K562 (cell line): ENCODE measurements at regions not wholly inside any gene's neighbourhood (a gene's known extent, or its start where the extent isn't known, plus 50 kb on each side); places are given as distances from the start of the nearest gene placed in this dataset.

ENCODE experiments used
- ATAC-seq: fragments of 200-7000 bp; cut with Tn5 transposase; 3 replicates; pipeline ENCODE4 v1.9.1; 2020; ENCODE audit warnings: moderate library complexity
- BruUV-seq: library from RNA; stranded (reverse); fragments of 400-500 nt; replicated peaks from 2 replicates; lab custom pipeline; 2021; lab: Mats Ljungman, UMichigan
- CTCF ChIA-PET: fragments of 300-600 bp; formaldehyde crosslinking; extraction: SDS; loops from one replicate; lab custom pipeline; 2021; ENCODE audit warnings: low intra/inter-chr PET ratio; lab: Yijun Ruan, JAX
- POLR2A ChIA-PET: fragments of 300-600, 350-650 bp; sonication (Branson Sonifier 250); formaldehyde crosslinking; extraction: SDS; loops from one replicate; lab custom pipeline; 2021; ENCODE audit warnings: antibody characterized with exemption, inconsistent platforms; lab: Yijun Ruan, JAX
- DNase-seq, 4 experiments: peaks; one replicate each; pipeline versions ENCODE4 v3.0.0 to v3.0.0-alpha.2; 2011 to 2018; ENCODE audit warnings: low spot score in 3 of 4, mixed read lengths in 3 of 4; ENCODE audit errors: extremely low read depth in 1 of 4
- FAIRE-seq: peaks from 2 replicates; lab custom pipeline; 2011; peaks lifted over from hg19 to GRCh38; lab: Jason Lieb, UNC
- H2AFZ ChIP-seq: 2 replicates; pipeline ENCODE4 v1.6.0; 2011; ENCODE audit warnings: low read depth, low read length, control low read depth, inconsistent platforms
- H3K27ac ChIP-seq: fragments of 200-600 bp; 3 replicates; pipeline ENCODE4 v1.8.0; 2011; ENCODE audit warnings: low read depth, mild to moderate bottlenecking, control low read depth, inconsistent platforms, low read length, moderate library complexity, mixed read lengths; ENCODE audit errors: extremely low read depth
- H3K27me3 ChIP-seq, 2 experiments: fragments of 300-600 bp in 1 of 2; 2 replicates in 1 of 2; 3 replicates in 1 of 2; pipeline versions ENCODE4 v1.6.0 to v1.8.0; 2011; ENCODE audit warnings: inconsistent platforms in 2 of 2, low read length in 2 of 2, mild to moderate bottlenecking in 1 of 2, mixed read lengths in 1 of 2, moderate library complexity in 1 of 2; ENCODE audit not compliant: control insufficient read depth in 2 of 2, insufficient read depth in 2 of 2
- H3K36me3 ChIP-seq: fragments of 300-600 bp; 3 replicates; pipeline ENCODE4 v1.8.0; 2011; ENCODE audit warnings: mild to moderate bottlenecking, low read length, inconsistent platforms; ENCODE audit not compliant: control insufficient read depth, insufficient read depth
- H3K4me1 ChIP-seq, 2 experiments: fragments of 200-600 bp in 1 of 2; replicated peaks in 1 of 2; 2 replicates in 1 of 2; 3 replicates in 1 of 2; pipeline versions ENCODE4 v1.5.1 to v1.8.0; 2011; ENCODE audit warnings: inconsistent platforms in 2 of 2, low read length in 2 of 2, mild to moderate bottlenecking in 1 of 2, mixed read lengths in 1 of 2, moderate library complexity in 1 of 2; ENCODE audit not compliant: control insufficient read depth in 2 of 2, insufficient read depth in 2 of 2
- H3K4me2 ChIP-seq: 2 replicates; pipeline ENCODE4 v1.6.1; 2011; ENCODE audit warnings: low read length, control low read depth, inconsistent platforms, mixed read lengths; ENCODE audit not compliant: insufficient read depth
- H3K4me3 ChIP-seq: fragments of 200-600 bp; sonication (generic), shearing (Covaris generic); 2 replicates; pipeline ENCODE4 v1.5.1; 2016; ENCODE audit warnings: control low read depth, inconsistent platforms
- H3K79me2 ChIP-seq: fragments of 200-600 bp; 3 replicates; pipeline ENCODE4 v1.8.0; 2011; ENCODE audit warnings: low read length, inconsistent platforms; ENCODE audit not compliant: control insufficient read depth, insufficient read depth
- H3K9ac ChIP-seq, 2 experiments: 2 replicates each; pipeline versions ENCODE4 v1.6.0 to v1.6.1; 2011; ENCODE audit warnings: low read depth in 2 of 2, low read length in 2 of 2, control low read depth in 1 of 2, inconsistent platforms in 1 of 2, mild to moderate bottlenecking in 1 of 2, mixed read lengths in 1 of 2; ENCODE audit not compliant: insufficient read depth in 1 of 2
- H3K9me1 ChIP-seq: one replicate; pipeline ENCODE4 v1.6.0; 2011; ENCODE audit warnings: inconsistent platforms, mild to moderate bottlenecking, low read length, moderate library complexity; ENCODE audit not compliant: control insufficient read depth, insufficient read depth
- H3K9me3 ChIP-seq: replicated peaks from 2 replicates; pipeline ENCODE4 v1.5.1; 2011; ENCODE audit warnings: low read depth, low read length, inconsistent platforms; ENCODE audit not compliant: control insufficient read depth, insufficient read depth
- H4K20me1 ChIP-seq: replicated peaks from 2 replicates; pipeline ENCODE4 v1.6.1; 2011; ENCODE audit warnings: low read length, inconsistent platforms, mixed read lengths; ENCODE audit not compliant: control insufficient read depth, insufficient read depth
- ETV1 ChIP-seq: fragments of 450-650 bp; conservative IDR thresholded peaks from 2 replicates; pipeline ENCODE4 v1.6.1; 2016; ENCODE audit warnings: missing genetic modification characterization, control low read depth, low read depth, missing compliant biosample characterization
- KAT8 ChIP-seq: fragments of 450-650 bp; IDR thresholded peaks from 2 replicates; pipeline ENCODE4 v1.6.1; 2016; ENCODE audit warnings: low read depth, mild to moderate bottlenecking
- MECOM ChIP-seq: fragments of 250-450 bp; sonication (Bioruptor Pico); IDR thresholded peaks from 2 replicates; pipeline ENCODE4 v1.8.0; 2022; ENCODE audit warnings: inconsistent platforms
- MTA3 ChIP-seq: fragments of 450-650 bp; formaldehyde crosslinking; IDR thresholded peaks from 2 replicates; pipeline ENCODE4 v1.6.1; 2017; ENCODE audit warnings: mild to moderate bottlenecking, borderline replicate concordance
- NUFIP1 ChIP-seq: fragments of 450-650 bp; IDR thresholded peaks from 2 replicates; pipeline ENCODE4 v1.6.1; 2018; ENCODE audit not compliant: partially characterized antibody
- POLR2AphosphoS2 ChIP-seq: IDR thresholded peaks from 2 replicates; pipeline ENCODE4 v1.6.1; 2012; ENCODE audit warnings: low read length, improper control_type of control experiment
- SRSF7 ChIP-seq: fragments of 200-400 bp; formaldehyde crosslinking; optimal IDR thresholded peaks from 2 replicates; pipeline ENCODE3; 2017; ENCODE audit warnings: mild to moderate bottlenecking, low read depth, low read length
- TOE1 ChIP-seq, 2 experiments: fragments of 450-650 bp in 1 of 2; sonication (generic) in 1 of 2; formaldehyde crosslinking in 1 of 2; IDR thresholded peaks; 2 replicates each; pipeline versions ENCODE4 v1.7.1 to v1.8.0; 2016 to 2022; ENCODE audit warnings: borderline replicate concordance in 2 of 2, mild to moderate bottlenecking in 2 of 2, antibody characterized with exemption in 1 of 2, inconsistent platforms in 1 of 2, low read depth in 1 of 2, missing genetic modification reagents in 1 of 2, moderate library complexity in 1 of 2
- TSC22D4 ChIP-seq: fragments of 450-650 bp; IDR thresholded peaks from 2 replicates; pipeline ENCODE4 v1.6.1; 2016; ENCODE audit warnings: missing genetic modification characterization, missing biosample characterization, control low read depth
- ZNF133 ChIP-seq: fragments of 250-450 bp; sonication (Bioruptor Pico); IDR thresholded peaks from 2 replicates; pipeline ENCODE4 v1.4.0; 2020; ENCODE audit warnings: mild to moderate bottlenecking
- ZNF668 ChIP-seq: fragments of 250-450 bp; sonication (Bioruptor Pico); IDR thresholded peaks from 2 replicates; pipeline ENCODE4 v1.8.0; 2022; ENCODE audit warnings: mild to moderate bottlenecking, inconsistent platforms
- ZSCAN29 ChIP-seq: fragments of 450-650 bp; IDR thresholded peaks from 2 replicates; pipeline ENCODE4 v1.6.1; 2017
- WGBS: fragments of 100-300 bp; shearing (Covaris generic); methylation state at CpG from one replicate; pipeline ENCODE4 v1.1.6; 2016; ENCODE audit warnings: low coverage, mixed read lengths; ENCODE audit not compliant: insufficient coverage; ENCODE audit errors: missing lambda C conversion rate; 5-methylcytosine and 5-hydroxymethylcytosine counted together
- in situ Hi-C: fragments of 300-500 bp; cut with MboI; formaldehyde crosslinking; loops from 4 replicates; pipeline ENCODE4 v1.15.0; 2018; ENCODE audit warnings: inconsistent platforms, mixed read lengths
- intact Hi-C: fragments of 100-400 bp; cut with micrococcal nuclease; formaldehyde crosslinking; loops from 2 replicates; pipeline ENCODE4 v1.14.2; 2022
- TF ChIP-seq, protein P1 (sequence below): IDR thresholded peaks from 2 replicates; pipeline ENCODE4 v1.6.1; 2011; ENCODE audit not compliant: insufficient read length; ENCODE audit errors: extremely low read depth
- TF ChIP-seq, protein P2 (sequence below): fragments of 250-450 bp; sonication (Bioruptor Pico); IDR thresholded peaks from 2 replicates; pipeline ENCODE4 v1.8.0; 2022; ENCODE audit warnings: inconsistent platforms, mild to moderate bottlenecking, moderate library complexity, borderline replicate concordance
- TF ChIP-seq, protein P3 (sequence below): fragments of 450-650 bp; IDR thresholded peaks from 2 replicates; pipeline ENCODE4 v1.6.1; 2016; ENCODE audit warnings: missing biosample characterization, missing genetic modification characterization

- POLR2A ChIA-PET: interaction anchor here (1.2 kb wide), 1 partner anchor 28 kb away, joined by 4 read pairs; no protein-coding TSS in a partner anchor
- intact Hi-C loops: no loop called here
- no peak for TF ChIP-seq ETV1
- no peak for TF ChIP-seq MECOM (CRISPR knock-in tag)
- no peak for TF ChIP-seq ZSCAN29
- TF ChIP-seq TOE1 (IDR thresholded peaks at IDR 0.05; ENCODE audit: borderline replicate concordance): no peak
- TF ChIP-seq TOE1 (CRISPR knock-in tag; IDR thresholded peaks at IDR 0.05; ENCODE audit: borderline replicate concordance, low read depth): no peak
- TF ChIP-seq TSC22D4 (tag): no peak
- TF ChIP-seq ZNF668 (CRISPR knock-in tag): no peak
- TF ChIP-seq, protein P1, sequence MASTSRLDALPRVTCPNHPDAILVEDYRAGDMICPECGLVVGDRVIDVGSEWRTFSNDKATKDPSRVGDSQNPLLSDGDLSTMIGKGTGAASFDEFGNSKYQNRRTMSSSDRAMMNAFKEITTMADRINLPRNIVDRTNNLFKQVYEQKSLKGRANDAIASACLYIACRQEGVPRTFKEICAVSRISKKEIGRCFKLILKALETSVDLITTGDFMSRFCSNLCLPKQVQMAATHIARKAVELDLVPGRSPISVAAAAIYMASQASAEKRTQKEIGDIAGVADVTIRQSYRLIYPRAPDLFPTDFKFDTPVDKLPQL: no peak
- TF ChIP-seq, protein P2, sequence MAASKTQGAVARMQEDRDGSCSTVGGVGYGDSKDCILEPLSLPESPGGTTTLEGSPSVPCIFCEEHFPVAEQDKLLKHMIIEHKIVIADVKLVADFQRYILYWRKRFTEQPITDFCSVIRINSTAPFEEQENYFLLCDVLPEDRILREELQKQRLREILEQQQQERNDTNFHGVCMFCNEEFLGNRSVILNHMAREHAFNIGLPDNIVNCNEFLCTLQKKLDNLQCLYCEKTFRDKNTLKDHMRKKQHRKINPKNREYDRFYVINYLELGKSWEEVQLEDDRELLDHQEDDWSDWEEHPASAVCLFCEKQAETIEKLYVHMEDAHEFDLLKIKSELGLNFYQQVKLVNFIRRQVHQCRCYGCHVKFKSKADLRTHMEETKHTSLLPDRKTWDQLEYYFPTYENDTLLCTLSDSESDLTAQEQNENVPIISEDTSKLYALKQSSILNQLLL: no peak
- no peak for TF ChIP-seq NUFIP1
- TF ChIP-seq ZNF133 (CRISPR knock-in tag): no peak
- no peak for TF ChIP-seq KAT8
- TF ChIP-seq SRSF7: no peak
- TF ChIP-seq, protein P3, sequence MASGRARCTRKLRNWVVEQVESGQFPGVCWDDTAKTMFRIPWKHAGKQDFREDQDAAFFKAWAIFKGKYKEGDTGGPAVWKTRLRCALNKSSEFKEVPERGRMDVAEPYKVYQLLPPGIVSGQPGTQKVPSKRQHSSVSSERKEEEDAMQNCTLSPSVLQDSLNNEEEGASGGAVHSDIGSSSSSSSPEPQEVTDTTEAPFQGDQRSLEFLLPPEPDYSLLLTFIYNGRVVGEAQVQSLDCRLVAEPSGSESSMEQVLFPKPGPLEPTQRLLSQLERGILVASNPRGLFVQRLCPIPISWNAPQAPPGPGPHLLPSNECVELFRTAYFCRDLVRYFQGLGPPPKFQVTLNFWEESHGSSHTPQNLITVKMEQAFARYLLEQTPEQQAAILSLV (tag): no peak
- TF ChIP-seq POLR2AphosphoS2: no peak
- TF ChIP-seq MTA3: no peak
Measured at GRCh38 chr12:28065374-28065773, 92.8 kb upstream of the PTHLH start.

More at GRCh38 chr12:28065374-28065773, 92.8 kb upstream of the PTHLH start:
- H3K4me3 ChIP-seq: no peak overlapping the region
- ATAC-seq (no peak), FAIRE-seq (no peak), DNase-seq (no peak)
- H3K9me1 ChIP-seq: no peaks in the 10 kb centered on the region
- H3K27me3 ChIP-seq: no peaks in the 10 kb centered on the region
- H3K9ac ChIP-seq: no peak overlapping the region
- H4K20me1 ChIP-seq: no peaks in the 10 kb centered on the region
- H3K9me3 ChIP-seq: no peaks in the 10 kb centered on the region
- CTCF ChIA-PET: no interaction called here
- no peaks in the 10 kb centered on the region for H3K4me1 ChIP-seq
- in situ Hi-C loops: no loop called here
- H3K79me2 ChIP-seq: no peaks in the 10 kb centered on the region
- no peak overlapping the region for H3K27ac ChIP-seq
- 69% methylated on average over 2 of the region's 2 CpGs for WGBS
- BruUV-seq: no TSS peak
- no peak overlapping the region for H2AFZ ChIP-seq
- H3K4me2 ChIP-seq: no peak overlapping the region
- H3K36me3 ChIP-seq: no peaks in the 10 kb centered on the region
